ENCODE measurements at regions not wholly inside any gene's neighbourhood (a gene's known extent, or its start where the extent isn't known, plus 50 kb on each side); places are given as distances from the start of the nearest gene placed in this dataset.

- Histone ChIP-seq H3K27me3 (peaks cover 0 to 4% (median 0%) of the 10 kb centered on the region in 4 donors), H3K9me3 (no peaks in the 10 kb centered on the region), H3K36me3 (no peaks in the 10 kb centered on the region), H3K27ac (no peak overlapping the region), H3K4me3 (no peak overlapping the region), H3K4me1 (peaks cover 0 to 9% (median 2%) of the 10 kb centered on the region in 3 donors)
- intact Hi-C loops (cut with DNase I), result no loop called here
- DNase-seq, result no peak
- TF ChIP-seq CTCF (IDR thresholded peaks at IDR 0.05), result no peak
- no peak for TF ChIP-seq POLR2A (IDR thresholded peaks at IDR 0.05)
- WGBS, 2 donors, result 91 to 92% methylated on average over 10 to 15 of the region's 15 CpGs
Measured at GRCh38 chr13:30826911-30827577, 79.0 kb upstream of the MEDAG start.

GRCh38 chr13:30827578-30827925 is 78.5 kb upstream of the MEDAG start:
- intact Hi-C loops (cut with DNase I), result no loop called here
- H3K27ac ChIP-seq, result no peak overlapping the region
- no peaks in the 10 kb centered on the region for H3K9me3 ChIP-seq
- no peak overlapping the region for H3K4me3 ChIP-seq
- peaks cover 0 to 10% (median 0%) of the 10 kb centered on the region in 3 donors for H3K4me1 ChIP-seq
- no peaks in the 10 kb centered on the region for H3K36me3 ChIP-seq
- 100% methylated on average over 2 to 3 of the region's 3 CpGs for WGBS, 2 donors
- no peak for TF ChIP-seq POLR2A (IDR thresholded peaks at IDR 0.05)
- TF ChIP-seq CTCF (IDR thresholded peaks at IDR 0.05), result no peak
- peaks cover 0 to 4% (median 0%) of the 10 kb centered on the region in 4 donors for H3K27me3 ChIP-seq
- no peak for DNase-seq

GRCh38 chr13:30829145-30829832 is 76.8 kb upstream of the MEDAG start:
- WGBS, 2 donors, result 61% methylated on average over 2 of the region's 2 CpGs; no CpG with 5 or more reads in 1 of the 2 donors
- peaks cover 0 to 27% (median 7%) of the 10 kb centered on the region in 3 donors for H3K4me1 ChIP-seq
- intact Hi-C loops (cut with DNase I), result no loop called here
- peaks cover 0 to 9% (median 0%) of the 10 kb centered on the region in 4 donors for H3K27me3 ChIP-seq
- H3K36me3 ChIP-seq, result no peaks in the 10 kb centered on the region
- H3K4me3 ChIP-seq, result no peak overlapping the region
- no peak for DNase-seq
- TF ChIP-seq CTCF (IDR thresholded peaks at IDR 0.05) (no peak), POLR2A (IDR thresholded peaks at IDR 0.05) (no peak)
- H3K27ac ChIP-seq, result no peak overlapping the region
- H3K9me3 ChIP-seq, result no peaks in the 10 kb centered on the region

GRCh38 chr13:30829833-30830637 is 76.0 kb upstream of the MEDAG start:
- intact Hi-C loops (cut with DNase I), result no loop called here
- 61 to 75% methylated on average over 7 to 10 of the region's 10 CpGs for WGBS, 2 donors
- no peak overlapping the region for H3K4me3 ChIP-seq
- TF ChIP-seq CTCF (IDR thresholded peaks at IDR 0.05), result no peak
- TF ChIP-seq POLR2A (IDR thresholded peaks at IDR 0.05), result no peak
- H3K27ac ChIP-seq, result no peak overlapping the region
- H3K4me1 ChIP-seq, result peaks cover 0 to 28% (median 7%) of the 10 kb centered on the region in 3 donors
- DNase-seq, result no peak
- H3K36me3 ChIP-seq, result no peaks in the 10 kb centered on the region
- H3K9me3 ChIP-seq, result no peaks in the 10 kb centered on the region
- H3K27me3 ChIP-seq, result peaks cover 0 to 5% (median 0%) of the 10 kb centered on the region in 4 donors

- no peak for DNase-seq
- Histone ChIP-seq H3K27ac (no peak overlapping the region), H3K4me3 (no peak overlapping the region), H3K36me3 (no peaks in the 10 kb centered on the region), H3K9me3 (no peaks in the 10 kb centered on the region), H3K4me1 (peaks cover 0 to 28% (median 7%) of the 10 kb centered on the region in 3 donors), H3K27me3 (peaks cover 0 to 5% (median 0%) of the 10 kb centered on the region in 4 donors)
- no CpG with 5 or more reads among the region's 1 CpG for WGBS, 2 donors
- no peak for TF ChIP-seq CTCF (IDR thresholded peaks at IDR 0.05)
- no peak for TF ChIP-seq POLR2A (IDR thresholded peaks at IDR 0.05)
- intact Hi-C loops (cut with DNase I), result no loop called here
Measured at GRCh38 chr13:30830638-30830965, 75.5 kb upstream of the MEDAG start.
